ENCODE measurements at regions not wholly inside any gene's neighbourhood (a gene's known extent, or its start where the extent isn't known, plus 50 kb on each side); places are given as distances from the start of the nearest gene placed in this dataset.

DNA sequence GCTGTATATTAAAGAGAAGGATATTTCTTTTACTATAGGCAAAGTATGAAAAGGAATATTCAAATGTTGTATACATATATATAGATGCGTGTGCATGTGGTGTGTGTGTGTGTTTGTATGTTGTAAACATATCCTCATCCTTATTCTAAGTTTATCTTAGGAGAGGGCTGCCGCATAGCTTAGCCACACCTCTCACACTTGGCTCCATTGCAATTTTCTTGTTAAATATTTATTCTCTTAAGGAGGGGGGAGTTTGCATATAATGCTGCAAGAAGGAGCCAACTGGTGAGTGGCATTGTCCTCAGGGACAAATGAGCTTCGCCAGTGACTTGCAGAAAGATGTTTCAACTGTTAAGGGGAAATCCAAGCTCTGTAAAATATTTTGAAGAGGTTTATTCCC is 360.1 kb upstream of the RND3 start:
- TF ChIP-seq ZNF391 (tag by site-specific recombination; IDR thresholded peaks at IDR 0.05; ENCODE audit: borderline replicate concordance, low read depth): no peak
- TF ChIP-seq TRIM28 (IDR thresholded peaks at IDR 0.05; ENCODE audit: borderline replicate concordance, low read length): no peak
- TF ChIP-seq, protein P1, sequence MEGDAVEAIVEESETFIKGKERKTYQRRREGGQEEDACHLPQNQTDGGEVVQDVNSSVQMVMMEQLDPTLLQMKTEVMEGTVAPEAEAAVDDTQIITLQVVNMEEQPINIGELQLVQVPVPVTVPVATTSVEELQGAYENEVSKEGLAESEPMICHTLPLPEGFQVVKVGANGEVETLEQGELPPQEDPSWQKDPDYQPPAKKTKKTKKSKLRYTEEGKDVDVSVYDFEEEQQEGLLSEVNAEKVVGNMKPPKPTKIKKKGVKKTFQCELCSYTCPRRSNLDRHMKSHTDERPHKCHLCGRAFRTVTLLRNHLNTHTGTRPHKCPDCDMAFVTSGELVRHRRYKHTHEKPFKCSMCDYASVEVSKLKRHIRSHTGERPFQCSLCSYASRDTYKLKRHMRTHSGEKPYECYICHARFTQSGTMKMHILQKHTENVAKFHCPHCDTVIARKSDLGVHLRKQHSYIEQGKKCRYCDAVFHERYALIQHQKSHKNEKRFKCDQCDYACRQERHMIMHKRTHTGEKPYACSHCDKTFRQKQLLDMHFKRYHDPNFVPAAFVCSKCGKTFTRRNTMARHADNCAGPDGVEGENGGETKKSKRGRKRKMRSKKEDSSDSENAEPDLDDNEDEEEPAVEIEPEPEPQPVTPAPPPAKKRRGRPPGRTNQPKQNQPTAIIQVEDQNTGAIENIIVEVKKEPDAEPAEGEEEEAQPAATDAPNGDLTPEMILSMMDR (tag by site-specific recombination; IDR thresholded peaks at IDR 0.05): no peak
- TF ChIP-seq, protein P2, sequence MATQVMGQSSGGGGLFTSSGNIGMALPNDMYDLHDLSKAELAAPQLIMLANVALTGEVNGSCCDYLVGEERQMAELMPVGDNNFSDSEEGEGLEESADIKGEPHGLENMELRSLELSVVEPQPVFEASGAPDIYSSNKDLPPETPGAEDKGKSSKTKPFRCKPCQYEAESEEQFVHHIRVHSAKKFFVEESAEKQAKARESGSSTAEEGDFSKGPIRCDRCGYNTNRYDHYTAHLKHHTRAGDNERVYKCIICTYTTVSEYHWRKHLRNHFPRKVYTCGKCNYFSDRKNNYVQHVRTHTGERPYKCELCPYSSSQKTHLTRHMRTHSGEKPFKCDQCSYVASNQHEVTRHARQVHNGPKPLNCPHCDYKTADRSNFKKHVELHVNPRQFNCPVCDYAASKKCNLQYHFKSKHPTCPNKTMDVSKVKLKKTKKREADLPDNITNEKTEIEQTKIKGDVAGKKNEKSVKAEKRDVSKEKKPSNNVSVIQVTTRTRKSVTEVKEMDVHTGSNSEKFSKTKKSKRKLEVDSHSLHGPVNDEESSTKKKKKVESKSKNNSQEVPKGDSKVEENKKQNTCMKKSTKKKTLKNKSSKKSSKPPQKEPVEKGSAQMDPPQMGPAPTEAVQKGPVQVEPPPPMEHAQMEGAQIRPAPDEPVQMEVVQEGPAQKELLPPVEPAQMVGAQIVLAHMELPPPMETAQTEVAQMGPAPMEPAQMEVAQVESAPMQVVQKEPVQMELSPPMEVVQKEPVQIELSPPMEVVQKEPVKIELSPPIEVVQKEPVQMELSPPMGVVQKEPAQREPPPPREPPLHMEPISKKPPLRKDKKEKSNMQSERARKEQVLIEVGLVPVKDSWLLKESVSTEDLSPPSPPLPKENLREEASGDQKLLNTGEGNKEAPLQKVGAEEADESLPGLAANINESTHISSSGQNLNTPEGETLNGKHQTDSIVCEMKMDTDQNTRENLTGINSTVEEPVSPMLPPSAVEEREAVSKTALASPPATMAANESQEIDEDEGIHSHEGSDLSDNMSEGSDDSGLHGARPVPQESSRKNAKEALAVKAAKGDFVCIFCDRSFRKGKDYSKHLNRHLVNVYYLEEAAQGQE (tag by site-specific recombination; IDR thresholded peaks at IDR 0.05): no peak
- TF ChIP-seq, protein P3, sequence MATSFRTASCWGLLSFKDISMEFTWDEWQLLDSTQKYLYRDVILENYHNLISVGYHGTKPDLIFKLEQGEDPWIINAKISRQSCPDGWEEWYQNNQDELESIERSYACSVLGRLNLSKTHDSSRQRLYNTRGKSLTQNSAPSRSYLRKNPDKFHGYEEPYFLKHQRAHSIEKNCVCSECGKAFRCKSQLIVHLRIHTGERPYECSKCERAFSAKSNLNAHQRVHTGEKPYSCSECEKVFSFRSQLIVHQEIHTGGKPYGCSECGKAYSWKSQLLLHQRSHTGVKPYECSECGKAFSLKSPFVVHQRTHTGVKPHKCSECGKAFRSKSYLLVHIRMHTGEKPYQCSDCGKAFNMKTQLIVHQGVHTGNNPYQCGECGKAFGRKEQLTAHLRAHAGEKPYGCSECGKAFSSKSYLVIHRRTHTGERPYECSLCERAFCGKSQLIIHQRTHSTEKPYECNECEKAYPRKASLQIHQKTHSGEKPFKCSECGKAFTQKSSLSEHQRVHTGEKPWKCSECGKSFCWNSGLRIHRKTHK (tag by site-specific recombination; IDR thresholded peaks at IDR 0.05): no peak
- TF ChIP-seq, protein P4, sequence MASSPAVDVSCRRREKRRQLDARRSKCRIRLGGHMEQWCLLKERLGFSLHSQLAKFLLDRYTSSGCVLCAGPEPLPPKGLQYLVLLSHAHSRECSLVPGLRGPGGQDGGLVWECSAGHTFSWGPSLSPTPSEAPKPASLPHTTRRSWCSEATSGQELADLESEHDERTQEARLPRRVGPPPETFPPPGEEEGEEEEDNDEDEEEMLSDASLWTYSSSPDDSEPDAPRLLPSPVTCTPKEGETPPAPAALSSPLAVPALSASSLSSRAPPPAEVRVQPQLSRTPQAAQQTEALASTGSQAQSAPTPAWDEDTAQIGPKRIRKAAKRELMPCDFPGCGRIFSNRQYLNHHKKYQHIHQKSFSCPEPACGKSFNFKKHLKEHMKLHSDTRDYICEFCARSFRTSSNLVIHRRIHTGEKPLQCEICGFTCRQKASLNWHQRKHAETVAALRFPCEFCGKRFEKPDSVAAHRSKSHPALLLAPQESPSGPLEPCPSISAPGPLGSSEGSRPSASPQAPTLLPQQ (tag by site-specific recombination; IDR thresholded peaks at IDR 0.05): no peak
- TF ChIP-seq, protein P5, sequence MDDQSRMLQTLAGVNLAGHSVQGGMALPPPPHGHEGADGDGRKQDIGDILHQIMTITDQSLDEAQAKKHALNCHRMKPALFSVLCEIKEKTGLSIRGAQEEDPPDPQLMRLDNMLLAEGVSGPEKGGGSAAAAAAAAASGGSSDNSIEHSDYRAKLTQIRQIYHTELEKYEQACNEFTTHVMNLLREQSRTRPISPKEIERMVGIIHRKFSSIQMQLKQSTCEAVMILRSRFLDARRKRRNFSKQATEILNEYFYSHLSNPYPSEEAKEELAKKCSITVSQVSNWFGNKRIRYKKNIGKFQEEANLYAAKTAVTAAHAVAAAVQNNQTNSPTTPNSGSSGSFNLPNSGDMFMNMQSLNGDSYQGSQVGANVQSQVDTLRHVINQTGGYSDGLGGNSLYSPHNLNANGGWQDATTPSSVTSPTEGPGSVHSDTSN (CRISPR knock-in tag; IDR thresholded peaks at IDR 0.05): no peak
- TF ChIP-seq MEIS1 (CRISPR knock-in tag; IDR thresholded peaks at IDR 0.05; ENCODE audit: borderline replicate concordance): no peak
- TF ChIP-seq, protein P6, sequence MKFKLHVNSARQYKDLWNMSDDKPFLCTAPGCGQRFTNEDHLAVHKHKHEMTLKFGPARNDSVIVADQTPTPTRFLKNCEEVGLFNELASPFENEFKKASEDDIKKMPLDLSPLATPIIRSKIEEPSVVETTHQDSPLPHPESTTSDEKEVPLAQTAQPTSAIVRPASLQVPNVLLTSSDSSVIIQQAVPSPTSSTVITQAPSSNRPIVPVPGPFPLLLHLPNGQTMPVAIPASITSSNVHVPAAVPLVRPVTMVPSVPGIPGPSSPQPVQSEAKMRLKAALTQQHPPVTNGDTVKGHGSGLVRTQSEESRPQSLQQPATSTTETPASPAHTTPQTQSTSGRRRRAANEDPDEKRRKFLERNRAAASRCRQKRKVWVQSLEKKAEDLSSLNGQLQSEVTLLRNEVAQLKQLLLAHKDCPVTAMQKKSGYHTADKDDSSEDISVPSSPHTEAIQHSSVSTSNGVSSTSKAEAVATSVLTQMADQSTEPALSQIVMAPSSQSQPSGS (tag by site-specific recombination; IDR thresholded peaks at IDR 0.05; ENCODE audit: low read depth): no peak
- TF ChIP-seq, protein P7, sequence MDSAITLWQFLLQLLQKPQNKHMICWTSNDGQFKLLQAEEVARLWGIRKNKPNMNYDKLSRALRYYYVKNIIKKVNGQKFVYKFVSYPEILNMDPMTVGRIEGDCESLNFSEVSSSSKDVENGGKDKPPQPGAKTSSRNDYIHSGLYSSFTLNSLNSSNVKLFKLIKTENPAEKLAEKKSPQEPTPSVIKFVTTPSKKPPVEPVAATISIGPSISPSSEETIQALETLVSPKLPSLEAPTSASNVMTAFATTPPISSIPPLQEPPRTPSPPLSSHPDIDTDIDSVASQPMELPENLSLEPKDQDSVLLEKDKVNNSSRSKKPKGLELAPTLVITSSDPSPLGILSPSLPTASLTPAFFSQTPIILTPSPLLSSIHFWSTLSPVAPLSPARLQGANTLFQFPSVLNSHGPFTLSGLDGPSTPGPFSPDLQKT (IDR thresholded peaks at IDR 0.05; ENCODE audit: borderline replicate concordance, low read depth, low read length): no peak
- TF ChIP-seq KLF9 (tag by site-specific recombination; IDR thresholded peaks at IDR 0.05; ENCODE audit: low read depth): no peak
- no peak for TF ChIP-seq ZNF670 (tag by site-specific recombination; IDR thresholded peaks at IDR 0.05; ENCODE audit: low read depth)
- TF ChIP-seq, protein P8, sequence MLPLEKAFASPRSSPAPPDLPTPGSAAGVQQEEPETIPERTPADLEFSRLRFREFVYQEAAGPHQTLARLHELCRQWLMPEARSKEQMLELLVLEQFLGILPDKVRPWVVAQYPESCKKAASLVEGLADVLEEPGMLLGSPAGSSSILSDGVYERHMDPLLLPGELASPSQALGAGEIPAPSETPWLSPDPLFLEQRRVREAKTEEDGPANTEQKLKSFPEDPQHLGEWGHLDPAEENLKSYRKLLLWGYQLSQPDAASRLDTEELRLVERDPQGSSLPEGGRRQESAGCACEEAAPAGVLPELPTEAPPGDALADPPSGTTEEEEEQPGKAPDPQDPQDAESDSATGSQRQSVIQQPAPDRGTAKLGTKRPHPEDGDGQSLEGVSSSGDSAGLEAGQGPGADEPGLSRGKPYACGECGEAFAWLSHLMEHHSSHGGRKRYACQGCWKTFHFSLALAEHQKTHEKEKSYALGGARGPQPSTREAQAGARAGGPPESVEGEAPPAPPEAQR (tag by site-specific recombination; IDR thresholded peaks at IDR 0.05): no peak
- TF ChIP-seq ZNF354C (tag by site-specific recombination; IDR thresholded peaks at IDR 0.05; ENCODE audit: borderline replicate concordance, low read depth): no peak

Measured in HEK293 (cell line).